ENCODE measurements at regions not wholly inside any gene's neighbourhood (a gene's known extent, or its start where the extent isn't known, plus 50 kb on each side); places are given as distances from the start of the nearest gene placed in this dataset.
A peak's percentile ranks its signal among the peaks of the same experiment; 100 is the strongest.
"Not testable (repeated sequence)": the region's sequence is repeated elsewhere in the genome, so short reads cannot be mapped to it uniquely, and the experiment has no call there.

GRCh38 chr11:121977914-121978313 is 138.1 kb downstream of the BLID start:
- intact Hi-C loops (cut with micrococcal nuclease): not testable (repeated sequence)

GRCh38 chr11:121968638-121969037 is 147.4 kb downstream of the BLID start:
- no TSS peak for BruUV-seq (replicated peaks)
- no peak for ATAC-seq
- Histone ChIP-seq H3K9me3 (ENCODE audit: control insufficient read depth in 1 of 2, insufficient read depth in 1 of 2, low read depth in 1 of 2, low read length in 2 of 2) (no peaks in the 10 kb centered on the region), H3K9me2 (ENCODE audit: insufficient read depth) (no peaks in the 10 kb centered on the region), H3K79me2 (ENCODE audit: insufficient read depth, low read length) (no peaks in the 10 kb centered on the region), H3K4me2 (ENCODE audit: low read length) (no peak overlapping the region), H3K4me1 (ENCODE audit: control insufficient read depth in 1 of 2, insufficient read depth in 2 of 2, low read length in 2 of 2) (peaks cover 0 to 6% of the 10 kb centered on the region in 2 experiments; a peak in 2 of 4 replicates), H3K9ac (ENCODE audit: low read length) (no peak overlapping the region), H4K20me1 (ENCODE audit: insufficient read depth) (no peaks in the 10 kb centered on the region), H2AFZ (ENCODE audit: low read depth, low read length, poor library complexity, severe bottlenecking) (no peak overlapping the region), H3K4me3 (replicated peaks in 1 of 2; ENCODE audit: low read depth in 1 of 2, low read length in 2 of 2) (no peak overlapping the region), H3K27me3 (ENCODE audit: insufficient read depth, low read length) (no peaks in the 10 kb centered on the region), H3K36me3 (ENCODE audit: control insufficient read depth in 1 of 2, insufficient read depth in 2 of 2, low read length in 2 of 2) (no peaks in the 10 kb centered on the region), H3K27ac (ENCODE audit: low read depth, low read length) (no peak overlapping the region)
- RAD21 ChIA-PET (ENCODE audit: low non-redundant PET in 1 of 2, low total read pairs in 2 of 2, uncharacterized antibody in 2 of 2, unreplicated experiment in 2 of 2): no interaction called here
- POLR2A ChIA-PET: no interaction called here
- CTCF ChIA-PET: no interaction called here
- DNase-seq (ENCODE audit: low read depth, low spot score): no peak
- intact Hi-C loops (cut with micrococcal nuclease): no loop called here
- TF ChIP-seq JUND (IDR thresholded peaks at IDR 0.05): no peak
- TF ChIP-seq YY1 (IDR thresholded peaks at IDR 0.05; ENCODE audit: extremely low read depth, insufficient replicate concordance, low read depth, low read length): no peak
- TF ChIP-seq ZFX (IDR thresholded peaks at IDR 0.05): no peak

More at GRCh38 chr11:121977914-121978313, 138.1 kb downstream of the BLID start:
- ATAC-seq; H3K4me1 ChIP-seq (ENCODE audit: control insufficient read depth in 1 of 2, insufficient read depth in 2 of 2, low read length in 2 of 2); POLR2A ChIA-PET; H3K9me3 ChIP-seq (ENCODE audit: control insufficient read depth in 1 of 2, insufficient read depth in 1 of 2, low read depth in 1 of 2, low read length in 2 of 2); H3K9me2 ChIP-seq (ENCODE audit: insufficient read depth); H3K79me2 ChIP-seq (ENCODE audit: insufficient read depth, low read length); DNase-seq (ENCODE audit: low read depth, low spot score); H3K4me2 ChIP-seq (ENCODE audit: low read length); CTCF ChIA-PET; H3K9ac ChIP-seq (ENCODE audit: low read length); H3K27ac ChIP-seq (ENCODE audit: low read depth, low read length); H3K36me3 ChIP-seq (ENCODE audit: control insufficient read depth in 1 of 2, insufficient read depth in 2 of 2, low read length in 2 of 2); H2AFZ ChIP-seq (ENCODE audit: low read depth, low read length, poor library complexity, severe bottlenecking); RAD21 ChIA-PET (ENCODE audit: low non-redundant PET in 1 of 2, low total read pairs in 2 of 2, uncharacterized antibody in 2 of 2, unreplicated experiment in 2 of 2); H3K4me3 ChIP-seq (replicated peaks in 1 of 2; ENCODE audit: low read depth in 1 of 2, low read length in 2 of 2); H3K27me3 ChIP-seq (ENCODE audit: insufficient read depth, low read length); H4K20me1 ChIP-seq (ENCODE audit: insufficient read depth): not testable (repeated sequence)
- BruUV-seq (replicated peaks): TSS peak; percentile 3

Measured in HCT116 (cell line).